ENCODE measurements at regions not wholly inside any gene's neighbourhood (a gene's known extent, or its start where the extent isn't known, plus 50 kb on each side); places are given as distances from the start of the nearest gene placed in this dataset.

- H3K9ac ChIP-seq (ENCODE audit: control insufficient read depth, insufficient read depth, low read length), result no peak overlapping the region
- ChIA-PET POLR2A (no interaction called here), RAD21 (ENCODE audit: unreplicated experiment) (no interaction called here), SMC1A (ENCODE audit: uncharacterized antibody, unreplicated experiment) (no interaction called here), CTCF (interaction anchor here (0.6 to 2.8 kb wide), 2 partner anchors 13 to 1062 kb away, joined by 3 to 8 read pairs; no protein-coding TSS in a partner anchor)
- H4K20me1 ChIP-seq (ENCODE audit: control insufficient read depth, insufficient read depth), result no peaks in the 10 kb centered on the region
- H3K27me3 ChIP-seq (replicated peaks in 1 of 2; ENCODE audit: control insufficient read depth in 2 of 2, insufficient read depth in 2 of 2, low read length in 1 of 2), result no peaks in the 10 kb centered on the region
- no peaks in the 10 kb centered on the region; the same call in 1 of the 2 replicates for H3K4me1 ChIP-seq (ENCODE audit: control insufficient read depth, insufficient read depth, low read length)
- BruUV-seq (replicated peaks), result no TSS peak
- DNase-seq (ENCODE audit: low read depth, low spot score), result no peak
- H3K4me2 ChIP-seq (ENCODE audit: control insufficient read depth, insufficient read depth), result no peak overlapping the region
- H3K27ac ChIP-seq (ENCODE audit: control insufficient read depth, insufficient read depth), result no peak overlapping the region
- no peaks in the 10 kb centered on the region for H3K36me3 ChIP-seq (ENCODE audit: control insufficient read depth in 2 of 2, insufficient read depth in 2 of 2, low read length in 1 of 2)
- no peak for ATAC-seq
- H3K4me3 ChIP-seq, result no peak overlapping the region
- in situ Hi-C loops (cut with MboI) (no loop called here), intact Hi-C loops (cut with micrococcal nuclease; ENCODE audit: unreplicated experiment) (no loop called here)
- H2AFZ ChIP-seq (ENCODE audit: control insufficient read depth, low read depth, low read length), result no peak overlapping the region
- H3K79me2 ChIP-seq (ENCODE audit: control insufficient read depth, insufficient read depth, low read length), result no peaks in the 10 kb centered on the region
- 67% methylated on average over 5 of the region's 5 CpGs for WGBS (ENCODE audit: insufficient coverage, insufficient replicate concordance, low lambda C conversion rate, missing lambda C conversion rate)
- FAIRE-seq, result no peak
- no peaks in the 10 kb centered on the region for H3K9me3 ChIP-seq (replicated peaks; ENCODE audit: control insufficient read depth, insufficient read depth, low read length)
- TF ChIP-seq, protein P1, sequence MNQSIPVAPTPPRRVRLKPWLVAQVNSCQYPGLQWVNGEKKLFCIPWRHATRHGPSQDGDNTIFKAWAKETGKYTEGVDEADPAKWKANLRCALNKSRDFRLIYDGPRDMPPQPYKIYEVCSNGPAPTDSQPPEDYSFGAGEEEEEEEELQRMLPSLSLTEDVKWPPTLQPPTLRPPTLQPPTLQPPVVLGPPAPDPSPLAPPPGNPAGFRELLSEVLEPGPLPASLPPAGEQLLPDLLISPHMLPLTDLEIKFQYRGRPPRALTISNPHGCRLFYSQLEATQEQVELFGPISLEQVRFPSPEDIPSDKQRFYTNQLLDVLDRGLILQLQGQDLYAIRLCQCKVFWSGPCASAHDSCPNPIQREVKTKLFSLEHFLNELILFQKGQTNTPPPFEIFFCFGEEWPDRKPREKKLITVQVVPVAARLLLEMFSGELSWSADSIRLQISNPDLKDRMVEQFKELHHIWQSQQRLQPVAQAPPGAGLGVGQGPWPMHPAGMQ (IDR thresholded peaks at IDR 0.05; ENCODE audit: borderline replicate concordance), result no peak
- TF ChIP-seq RCOR1 (conservative IDR thresholded peaks at IDR 0.05; ENCODE audit: low read depth, low read length) (no peak), ETV6 (conservative IDR thresholded peaks at IDR 0.05 in 1 of 2, IDR thresholded peaks at IDR 0.05 in 1 of 2; ENCODE audit: borderline replicate concordance in 1 of 2, low read depth in 1 of 2) (no peak), ZZZ3 (IDR thresholded peaks at IDR 0.05; ENCODE audit: control insufficient read depth, insufficient read length, low read depth) (no peak), ZBTB40 (IDR thresholded peaks at IDR 0.05; ENCODE audit: borderline replicate concordance) (no peak), BHLHE40 (IDR thresholded peaks at IDR 0.05; ENCODE audit: borderline replicate concordance in 1 of 2, low read depth in 2 of 2, low read length in 1 of 2) (no peak), CREB1 (IDR thresholded peaks at IDR 0.05; ENCODE audit: low read depth) (no peak), ELK1 (IDR thresholded peaks at IDR 0.05; ENCODE audit: low read depth, low read length) (no peak), E2F8 (IDR thresholded peaks at IDR 0.05; ENCODE audit: low read depth, partially characterized antibody) (no peak), GABPA (IDR thresholded peaks at IDR 0.05; ENCODE audit: low read depth) (no peak), MEF2B (IDR thresholded peaks at IDR 0.05; ENCODE audit: partially characterized antibody, poor library complexity, severe bottlenecking) (no peak), RELA (IDR thresholded peaks at IDR 0.05; ENCODE audit: borderline replicate concordance, partially characterized antibody) (no peak), ZNF24 (IDR thresholded peaks at IDR 0.05) (no peak)
Observed at GRCh38 chr12:79534029-79534867, 156.5 kb downstream of the PAWR start.
